ENCODE measurements at regions not wholly inside any gene's neighbourhood (a gene's known extent, or its start where the extent isn't known, plus 50 kb on each side); places are given as distances from the start of the nearest gene placed in this dataset.
A peak's percentile ranks its signal among the peaks of the same experiment; 100 is the strongest.
"Not testable (repeated sequence)": the region's sequence is repeated elsewhere in the genome, so short reads cannot be mapped to it uniquely, and the experiment has no call there.

DNA sequence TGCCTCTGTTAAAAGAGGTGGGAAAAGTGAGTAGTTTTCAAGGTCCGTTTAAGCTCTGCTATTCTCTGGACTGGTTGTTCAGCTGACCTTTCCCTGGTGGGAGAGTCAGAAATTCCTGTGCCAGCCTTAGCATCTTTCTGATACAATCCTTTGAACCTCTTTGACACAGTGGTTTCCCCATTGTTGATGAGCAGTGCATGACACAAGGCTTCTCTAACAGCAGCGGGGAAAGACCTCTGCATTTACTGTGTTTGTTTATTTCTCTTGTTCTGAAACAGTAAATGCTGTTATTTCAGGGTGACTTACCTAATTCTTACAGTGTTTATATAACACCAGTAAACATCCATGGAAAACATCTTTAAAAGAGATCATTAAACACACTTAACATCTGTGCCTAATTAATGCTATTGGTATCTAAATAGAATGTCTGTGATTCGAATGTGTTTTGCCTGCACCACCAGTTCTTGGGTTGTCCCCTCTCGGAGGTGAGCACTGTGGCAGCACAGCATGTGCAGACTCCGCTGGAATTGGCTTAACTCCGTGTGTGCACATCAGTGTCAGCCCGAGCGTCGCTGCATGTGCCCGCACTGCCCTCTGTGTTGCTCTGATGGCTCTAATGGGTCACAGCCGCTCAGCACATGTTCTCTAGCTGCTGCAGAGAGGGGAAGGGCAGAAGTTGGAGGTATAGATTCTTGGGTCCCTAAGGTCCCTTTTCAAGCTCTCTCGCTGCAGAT lies 104.3 kb downstream of the TBC1D26 start:
- H3K4me3 ChIP-seq; H3K27ac ChIP-seq; H3K4me1 ChIP-seq (replicated peaks in 1 of 2): not testable (repeated sequence)
- 43% methylated on average over 1 of the region's 12 CpGs; no CpG with 5 or more reads in 9 of the 10 experiments for WGBS, 10 experiments
- in situ Hi-C loops (cut with MboI; ENCODE audit: low pct_unique_long_range_greater_than_20kb in 2 of 9, low sequenced_read_pairs in 9 of 9, unreplicated experiment in 9 of 9) = loop anchor here in 2 of 9 experiments (25.0 kb wide), 2 partner anchors 101 to 151 kb away; partner anchors contain the start of genes ADORA2B (in 1 of the 2), TTC19 (in 1 of the 2) and ZSWIM7 (in 1 of the 2)
- peak in 6 of 8 experiments; percentile 15 to 83 (median 52) for ATAC-seq (replicated peaks in 6 of 8)

DNA sequence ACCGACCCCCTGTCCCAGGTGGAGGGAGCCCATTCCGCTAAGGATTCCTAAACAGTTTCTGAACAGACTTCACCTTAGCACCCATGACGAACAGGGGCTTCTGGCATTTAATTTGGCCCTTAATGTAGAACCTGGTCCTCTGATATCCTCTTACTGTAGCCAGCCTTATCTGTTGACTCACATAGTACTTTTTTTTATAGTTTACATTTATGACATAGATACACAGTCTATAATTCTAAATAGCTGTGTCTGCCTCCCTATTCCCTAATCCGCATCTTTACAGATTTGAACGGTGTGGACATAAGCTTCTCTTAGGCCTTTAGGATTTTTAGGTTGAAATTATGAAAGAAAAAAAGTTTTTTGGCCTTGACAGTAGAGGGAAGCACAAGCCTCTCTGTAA lies 104.9 kb downstream of the TBC1D26 start:
- not testable (repeated sequence) for H3K4me1 ChIP-seq (replicated peaks in 1 of 2); H3K27ac ChIP-seq; H3K4me3 ChIP-seq; ATAC-seq (replicated peaks in 6 of 8)
- 80% methylated on average over 1 of the region's 5 CpGs; no CpG with 5 or more reads in 9 of the 10 experiments for WGBS, 10 experiments
- in situ Hi-C loops (cut with MboI; ENCODE audit: low pct_unique_long_range_greater_than_20kb in 2 of 9, low sequenced_read_pairs in 9 of 9, unreplicated experiment in 9 of 9) = loop anchor here in 2 of 9 experiments (25.0 kb wide), 2 partner anchors 100 to 150 kb away; partner anchors contain the start of genes ADORA2B (in 1 of the 2), TTC19 (in 1 of the 2) and ZSWIM7 (in 1 of the 2)

DNA sequence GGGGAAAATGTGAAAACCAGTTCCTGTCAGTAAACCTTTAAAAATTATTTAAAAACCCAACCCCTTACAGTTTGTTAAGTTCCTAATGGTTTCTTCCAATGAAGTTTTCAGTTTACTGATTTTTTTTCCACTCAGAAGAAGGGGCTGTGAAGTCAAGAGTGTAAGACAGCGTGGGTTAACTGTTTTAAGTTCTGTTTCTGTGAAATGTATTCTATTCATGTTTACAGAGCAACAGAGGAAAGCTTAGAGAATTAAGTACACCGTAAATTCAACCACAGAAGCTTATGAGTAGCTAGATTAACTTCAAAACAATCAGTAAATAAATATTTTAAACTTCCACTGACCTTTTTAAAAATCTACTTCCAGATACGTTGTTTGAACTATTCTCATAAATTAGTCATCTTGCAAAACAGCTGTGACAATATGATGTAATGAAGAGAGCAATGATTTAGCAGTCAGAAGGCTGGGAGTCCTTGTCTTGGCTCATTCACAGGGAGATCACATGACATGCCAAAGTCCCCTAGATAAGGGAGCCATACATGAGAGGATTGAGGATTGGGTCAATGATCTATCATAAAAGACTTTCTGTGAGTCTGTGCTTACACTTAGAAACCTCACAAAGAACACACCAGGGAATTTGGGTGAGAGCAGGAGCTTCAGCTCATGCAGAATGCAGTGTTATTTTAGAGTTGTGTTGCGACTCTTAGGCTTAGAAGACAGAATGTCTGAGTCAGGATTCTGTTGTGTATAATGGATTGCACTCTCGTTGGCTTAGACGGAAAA lies 97.3 kb upstream of the ADORA2B start:
- peak; percentile 81 to 99 (median 92) for ATAC-seq (replicated peaks in 6 of 8)
- in situ Hi-C loops (cut with MboI; ENCODE audit: low pct_unique_long_range_greater_than_20kb in 2 of 9, low sequenced_read_pairs in 9 of 9, unreplicated experiment in 9 of 9) = loop anchor here in 2 of 9 experiments (25.0 kb wide), 2 partner anchors 90 to 140 kb away; partner anchors contain the start of genes ADORA2B (in 1 of the 2), TTC19 (in 1 of the 2) and ZSWIM7 (in 1 of the 2)
- 40% methylated on average over 1 of the region's 6 CpGs; no CpG with 5 or more reads in 9 of the 10 experiments for WGBS, 10 experiments
- H3K4me3 ChIP-seq; H3K27ac ChIP-seq; H3K4me1 ChIP-seq (replicated peaks in 1 of 2): not testable (repeated sequence)

- peak in 4 of 8 experiments; percentile 9 to 83 (median 47) for ATAC-seq (replicated peaks in 6 of 8)
- in situ Hi-C loops (cut with MboI; ENCODE audit: low pct_unique_long_range_greater_than_20kb in 2 of 9, low sequenced_read_pairs in 9 of 9, unreplicated experiment in 9 of 9) = loop anchor here in 2 of 9 experiments (25.0 kb wide), 2 partner anchors 88 to 138 kb away; partner anchors contain the start of genes ADORA2B (in 1 of the 2), TTC19 (in 1 of the 2) and ZSWIM7 (in 1 of the 2)
- H3K27ac ChIP-seq; H3K4me3 ChIP-seq; H3K4me1 ChIP-seq (replicated peaks in 1 of 2): not testable (repeated sequence)
- no CpG with 5 or more reads among the region's 6 CpGs for whole genome bisulfite sequencing, 10 experiments
These were observed 95.9 kb upstream of the ADORA2B start for GRCh38 chr17:15849054-15849453.

DNA sequence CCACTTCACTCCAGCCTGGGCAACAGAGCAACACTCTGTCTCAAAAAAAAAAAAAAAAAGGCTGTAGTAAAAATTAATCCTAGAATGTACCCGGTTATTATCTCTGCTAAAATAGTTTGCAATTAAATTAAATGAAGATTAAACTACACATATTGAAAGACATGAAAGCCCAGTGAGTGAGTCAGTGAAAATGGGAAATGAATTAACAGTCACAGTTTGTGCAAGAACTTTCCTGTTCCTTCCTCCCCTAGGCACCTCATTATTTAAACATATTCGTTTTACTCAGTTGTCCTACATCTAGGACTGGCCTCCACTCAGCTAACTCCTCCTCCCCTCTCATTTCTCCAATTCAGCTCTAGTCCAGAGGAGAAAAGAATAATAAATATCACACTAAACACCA lies 94.9 kb upstream of the ADORA2B start:
- 0 to 100% (median 80%) methylated on average over 1 of the region's 2 CpGs; no CpG with 5 or more reads in 7 of the 10 experiments for WGBS, 10 experiments
- peak in 1 of 8 experiments; percentile 6 for ATAC-seq (replicated peaks in 6 of 8)
- H3K4me1 ChIP-seq (replicated peaks in 1 of 2); H3K4me3 ChIP-seq; H3K27ac ChIP-seq; in situ Hi-C loops (cut with MboI; ENCODE audit: low pct_unique_long_range_greater_than_20kb in 2 of 9, low sequenced_read_pairs in 9 of 9, unreplicated experiment in 9 of 9): not testable (repeated sequence)

DNA sequence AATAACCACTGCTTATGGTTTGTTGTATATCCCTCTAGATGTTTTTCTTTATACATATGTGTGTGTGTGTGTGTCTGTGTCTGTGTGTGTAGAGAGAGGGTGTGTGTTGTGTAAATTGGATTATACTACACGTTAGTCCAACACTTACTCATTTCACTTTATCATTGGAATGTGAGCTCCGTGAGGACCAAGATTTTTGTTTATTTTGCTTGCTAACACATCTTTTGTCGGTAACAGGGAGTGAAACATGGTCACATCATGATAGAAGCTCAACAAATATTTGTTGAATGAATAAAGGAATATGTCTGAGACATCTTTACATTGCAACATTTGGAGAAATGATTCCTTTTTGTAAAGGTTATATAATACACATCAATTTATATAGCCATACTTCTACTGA lies 94.2 kb upstream of the ADORA2B start:
- H3K27ac ChIP-seq; in situ Hi-C loops (cut with MboI; ENCODE audit: low pct_unique_long_range_greater_than_20kb in 2 of 9, low sequenced_read_pairs in 9 of 9, unreplicated experiment in 9 of 9); ATAC-seq (replicated peaks in 6 of 8); H3K4me3 ChIP-seq; H3K4me1 ChIP-seq (replicated peaks in 1 of 2): not testable (repeated sequence)
- WGBS, 10 experiments = 42 to 94% (median 76%) methylated on average over 2 to 3 of the region's 3 CpGs; no CpG with 5 or more reads in 5 of the 10 experiments

- H3K27ac ChIP-seq; H3K4me1 ChIP-seq (replicated peaks in 1 of 2); H3K4me3 ChIP-seq; ATAC-seq (replicated peaks in 6 of 8); in situ Hi-C loops (cut with MboI; ENCODE audit: low pct_unique_long_range_greater_than_20kb in 2 of 9, low sequenced_read_pairs in 9 of 9, unreplicated experiment in 9 of 9): not testable (repeated sequence)
- no CpG with 5 or more reads among the region's 4 CpGs for WGBS, 10 experiments
These were observed 92.1 kb upstream of the ADORA2B start for GRCh38 chr17:15852863-15853262.

GRCh38 chr17:15856191-15856590 lies 88.7 kb upstream of the ADORA2B start:
- H3K27ac ChIP-seq; H3K4me3 ChIP-seq; in situ Hi-C loops (cut with MboI; ENCODE audit: low pct_unique_long_range_greater_than_20kb in 2 of 9, low sequenced_read_pairs in 9 of 9, unreplicated experiment in 9 of 9); H3K4me1 ChIP-seq (replicated peaks in 1 of 2): not testable (repeated sequence)
- WGBS, 10 experiments = no CpG with 5 or more reads among the region's 3 CpGs
- peak in 2 of 8 experiments; percentile 17 to 23 for ATAC-seq (replicated peaks in 6 of 8)

DNA sequence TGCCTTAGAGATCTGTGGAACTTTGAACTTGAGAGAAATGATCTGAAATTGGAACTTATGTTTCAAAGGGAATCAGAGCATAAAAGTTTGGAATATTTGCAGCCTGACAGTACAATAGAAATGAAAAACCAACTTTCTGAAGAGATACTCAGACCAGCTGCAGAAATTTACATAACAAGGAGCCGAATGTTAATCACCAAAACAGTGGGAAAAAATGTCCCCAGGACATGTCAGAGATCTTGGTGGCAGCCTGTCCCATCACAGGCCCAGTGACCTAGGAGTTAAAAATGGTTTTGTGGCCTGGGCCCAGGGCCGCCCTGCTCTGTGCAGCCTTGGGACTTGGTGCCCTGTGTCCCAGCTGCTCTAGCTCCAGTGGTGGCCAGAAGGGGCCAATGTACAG lies 88.2 kb upstream of the ADORA2B start:
- ATAC-seq (replicated peaks in 6 of 8) = peak in 2 of 8 experiments; percentile 61 to 64
- H3K4me1 ChIP-seq (replicated peaks in 1 of 2); in situ Hi-C loops (cut with MboI; ENCODE audit: low pct_unique_long_range_greater_than_20kb in 2 of 9, low sequenced_read_pairs in 9 of 9, unreplicated experiment in 9 of 9); H3K27ac ChIP-seq; H3K4me3 ChIP-seq: not testable (repeated sequence)
- WGBS, 10 experiments = no CpG with 5 or more reads among the region's 2 CpGs

- in situ Hi-C loops (cut with MboI; ENCODE audit: low pct_unique_long_range_greater_than_20kb in 2 of 9, low sequenced_read_pairs in 9 of 9, unreplicated experiment in 9 of 9); ATAC-seq (replicated peaks in 6 of 8); H3K27ac ChIP-seq; H3K4me3 ChIP-seq; H3K4me1 ChIP-seq (replicated peaks in 1 of 2): not testable (repeated sequence)
- WGBS, 10 experiments = no CpG with 5 or more reads among the region's 3 CpGs
These were observed 86.8 kb upstream of the ADORA2B start for GRCh38 chr17:15858082-15858481.

- H3K4me1 ChIP-seq (replicated peaks in 1 of 2); ATAC-seq (replicated peaks in 6 of 8); in situ Hi-C loops (cut with MboI; ENCODE audit: low pct_unique_long_range_greater_than_20kb in 2 of 9, low sequenced_read_pairs in 9 of 9, unreplicated experiment in 9 of 9); H3K27ac ChIP-seq; H3K4me3 ChIP-seq: not testable (repeated sequence)
- 17 to 86% (median 80%) methylated on average over 1 to 2 of the region's 5 CpGs; no CpG with 5 or more reads in 7 of the 10 experiments for WGBS, 10 experiments
These were observed 84.2 kb upstream of the ADORA2B start for GRCh38 chr17:15860774-15861173.

- H3K4me3 ChIP-seq; H3K4me1 ChIP-seq (replicated peaks in 1 of 2); in situ Hi-C loops (cut with MboI; ENCODE audit: low pct_unique_long_range_greater_than_20kb in 2 of 9, low sequenced_read_pairs in 9 of 9, unreplicated experiment in 9 of 9); H3K27ac ChIP-seq: not testable (repeated sequence)
- peak in 3 of 8 experiments; percentile 63 to 75 (median 67) for ATAC-seq (replicated peaks in 6 of 8)
- WGBS, 10 experiments = no CpG with 5 or more reads among the region's 4 CpGs
These were observed 80.9 kb upstream of the ADORA2B start for GRCh38 chr17:15864061-15864460.

- H3K27ac ChIP-seq; H3K4me3 ChIP-seq; in situ Hi-C loops (cut with MboI; ENCODE audit: low pct_unique_long_range_greater_than_20kb in 2 of 9, low sequenced_read_pairs in 9 of 9, unreplicated experiment in 9 of 9); H3K4me1 ChIP-seq (replicated peaks in 1 of 2): not testable (repeated sequence)
- peak in 2 of 8 experiments; percentile 22 to 62 for ATAC-seq (replicated peaks in 6 of 8)
- no CpG with 5 or more reads among the region's 4 CpGs for WGBS, 10 experiments
These were observed 80.5 kb upstream of the ADORA2B start for GRCh38 chr17:15864472-15864871.
